ENCODE measurements at regions not wholly inside any gene's neighbourhood (a gene's known extent, or its start where the extent isn't known, plus 50 kb on each side); places are given as distances from the start of the nearest gene placed in this dataset.

GRCh38 chr3:101172516-101172915, 147.9 kb downstream of the IMPG2 start:
- no peak for DNase-seq (ENCODE audit: low read depth in 3 of 3)

GRCh38 chr3:101171681-101172191, 148.6 kb downstream of the IMPG2 start:
- no peak for DNase-seq (ENCODE audit: low read depth in 3 of 3)

GRCh38 chr3:101170806-101171558, 149.4 kb downstream of the IMPG2 start:
- no peak for DNase-seq (ENCODE audit: low read depth in 3 of 3)

GRCh38 chr3:101170062-101170771, 150.2 kb downstream of the IMPG2 start:
- DNase-seq (ENCODE audit: low read depth in 3 of 3) = no peak

GRCh38 chr3:101169516-101169915, 150.9 kb downstream of the IMPG2 start:
- DNase-seq (ENCODE audit: low read depth in 3 of 3) = no peak

- DNase-seq (ENCODE audit: low read depth in 3 of 3) = no peak
Measured at GRCh38 chr3:101167376-101167775, 153.0 kb downstream of the IMPG2 start.

- DNase-seq (ENCODE audit: low read depth in 3 of 3) = no peak
Measured at GRCh38 chr3:101166150-101166549, 154.2 kb downstream of the IMPG2 start.

- no peak for DNase-seq (ENCODE audit: low read depth in 3 of 3)
Measured at GRCh38 chr3:101163554-101163953, 156.8 kb downstream of the IMPG2 start.

- no peak for DNase-seq (ENCODE audit: low read depth in 3 of 3)
Measured at GRCh38 chr3:101159478-101159877, 160.9 kb downstream of the IMPG2 start.

- no peak for DNase-seq (ENCODE audit: low read depth in 3 of 3)
Measured at GRCh38 chr3:101158374-101158773, 162.0 kb downstream of the IMPG2 start.

- DNase-seq (ENCODE audit: low read depth in 3 of 3) = no peak
Measured at GRCh38 chr3:101156787-101157345, 163.5 kb downstream of the IMPG2 start.

GRCh38 chr3:101155825-101156224, 162.6 kb upstream of the ABI3BP start:
- no peak for DNase-seq (ENCODE audit: low read depth in 3 of 3)

GRCh38 chr3:101154401-101154800, 161.2 kb upstream of the ABI3BP start:
- no peak for DNase-seq (ENCODE audit: low read depth in 3 of 3)

- no peak for DNase-seq (ENCODE audit: low read depth in 3 of 3)
Measured at GRCh38 chr3:101151286-101151913, 158.2 kb upstream of the ABI3BP start.

- no peak for DNase-seq (ENCODE audit: low read depth in 3 of 3)
Measured at GRCh38 chr3:101150504-101150903, 157.3 kb upstream of the ABI3BP start.

- DNase-seq (ENCODE audit: low read depth in 3 of 3) = no peak
Measured at GRCh38 chr3:101149707-101150106, 156.5 kb upstream of the ABI3BP start.

GRCh38 chr3:101149251-101149650, 156.0 kb upstream of the ABI3BP start:
- DNase-seq (ENCODE audit: low read depth in 3 of 3) = no peak

GRCh38 chr3:101148001-101148400, 154.8 kb upstream of the ABI3BP start:
- DNase-seq (ENCODE audit: low read depth in 3 of 3) = no peak

GRCh38 chr3:101146946-101147345, 153.7 kb upstream of the ABI3BP start:
- DNase-seq (ENCODE audit: low read depth in 3 of 3) = no peak

GRCh38 chr3:101144105-101144504, 150.9 kb upstream of the ABI3BP start:
- no peak for DNase-seq (ENCODE audit: low read depth in 3 of 3)

- no peak for DNase-seq (ENCODE audit: low read depth in 3 of 3)
Measured at GRCh38 chr3:101143012-101143411, 149.8 kb upstream of the ABI3BP start.

- DNase-seq (ENCODE audit: low read depth in 3 of 3) = no peak
Measured at GRCh38 chr3:101142160-101142559, 148.9 kb upstream of the ABI3BP start.

Measured in stimulated activated CD4-positive, alpha-beta T cell treated with anti-CD3 and anti-CD28 coated beads, TNF-alpha, amount 100 ng/mL, for 4 hours (primary cell).